Retinal pigment epithelial cell (primary cell): ENCODE measurements at regions not wholly inside any gene's neighbourhood (a gene's known extent, or its start where the extent isn't known, plus 50 kb on each side); places are given as distances from the start of the nearest gene placed in this dataset.
"Not testable (repeated sequence)": the region's sequence is repeated elsewhere in the genome, so short reads cannot be mapped to it uniquely, and the experiment has no call there.

Source experiments
- DNase-seq: peaks from one replicate; pipeline ENCODE4 v3.0.0-alpha.2; 2010; ENCODE audit warnings: low read depth
- H3K4me3 ChIP-seq: 2 replicates; pipeline ENCODE4 v1.5.1; 2011; ENCODE audit warnings: mild to moderate bottlenecking, low read length, control low read depth, moderate library complexity
- TF ChIP-seq, protein P1 (sequence below): conservative IDR thresholded peaks from 2 replicates; pipeline ENCODE4 v1.5.1; 2011; ENCODE audit warnings: low read depth, low read length, control low read depth, inconsistent platforms

DNA sequence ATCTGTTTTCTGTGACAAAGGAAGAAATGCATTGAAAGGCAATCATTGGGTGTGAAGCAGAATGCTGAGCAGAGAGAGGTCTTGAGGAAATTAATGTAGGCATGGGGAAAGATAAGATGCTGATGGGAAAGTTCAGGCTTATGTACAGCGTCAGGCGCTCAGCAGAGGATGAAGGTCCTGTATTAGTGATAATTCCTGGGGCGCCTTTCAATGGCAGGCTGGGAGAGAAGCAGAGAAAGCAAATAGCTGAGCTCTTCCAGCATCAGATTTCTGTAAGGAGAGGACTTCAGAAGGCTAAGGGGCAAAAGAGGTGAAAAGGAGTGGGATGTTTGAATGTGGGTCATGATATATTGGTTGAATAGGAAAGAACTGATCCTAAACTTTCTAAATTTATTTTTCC lies 129.8 kb downstream of the HNMT start:
- H3K4me3 ChIP-seq, result no peak overlapping the region
- TF ChIP-seq, protein P1, sequence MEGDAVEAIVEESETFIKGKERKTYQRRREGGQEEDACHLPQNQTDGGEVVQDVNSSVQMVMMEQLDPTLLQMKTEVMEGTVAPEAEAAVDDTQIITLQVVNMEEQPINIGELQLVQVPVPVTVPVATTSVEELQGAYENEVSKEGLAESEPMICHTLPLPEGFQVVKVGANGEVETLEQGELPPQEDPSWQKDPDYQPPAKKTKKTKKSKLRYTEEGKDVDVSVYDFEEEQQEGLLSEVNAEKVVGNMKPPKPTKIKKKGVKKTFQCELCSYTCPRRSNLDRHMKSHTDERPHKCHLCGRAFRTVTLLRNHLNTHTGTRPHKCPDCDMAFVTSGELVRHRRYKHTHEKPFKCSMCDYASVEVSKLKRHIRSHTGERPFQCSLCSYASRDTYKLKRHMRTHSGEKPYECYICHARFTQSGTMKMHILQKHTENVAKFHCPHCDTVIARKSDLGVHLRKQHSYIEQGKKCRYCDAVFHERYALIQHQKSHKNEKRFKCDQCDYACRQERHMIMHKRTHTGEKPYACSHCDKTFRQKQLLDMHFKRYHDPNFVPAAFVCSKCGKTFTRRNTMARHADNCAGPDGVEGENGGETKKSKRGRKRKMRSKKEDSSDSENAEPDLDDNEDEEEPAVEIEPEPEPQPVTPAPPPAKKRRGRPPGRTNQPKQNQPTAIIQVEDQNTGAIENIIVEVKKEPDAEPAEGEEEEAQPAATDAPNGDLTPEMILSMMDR, result no peak
- no peak for DNase-seq

DNA sequence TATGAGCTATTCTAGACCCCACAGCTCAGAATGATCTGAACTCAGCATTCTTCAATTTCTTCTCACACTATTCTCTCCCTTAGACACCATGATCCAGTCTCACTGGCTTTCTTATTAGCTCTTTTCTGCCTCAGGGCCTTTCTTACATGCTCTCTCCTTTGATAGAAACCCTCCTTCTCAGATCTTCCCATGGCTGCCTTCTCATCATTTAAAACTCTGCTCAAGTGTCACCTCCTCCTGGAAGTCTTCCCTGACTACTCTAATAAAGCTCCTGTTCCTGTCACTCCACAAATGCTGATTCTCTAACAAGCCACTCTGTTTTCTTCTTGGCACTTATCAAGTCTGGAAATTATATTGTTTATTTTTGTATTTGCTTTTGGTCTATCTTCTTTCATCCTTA lies 131.1 kb downstream of the HNMT start:
- no peak overlapping the region for H3K4me3 ChIP-seq
- TF ChIP-seq, protein P1, result no peak
- no peak for DNase-seq

GRCh38 chr2:138099288-138099687 lies 135.0 kb downstream of the HNMT start:
- DNase-seq, H3K4me3 ChIP-seq: not testable (repeated sequence)

DNA sequence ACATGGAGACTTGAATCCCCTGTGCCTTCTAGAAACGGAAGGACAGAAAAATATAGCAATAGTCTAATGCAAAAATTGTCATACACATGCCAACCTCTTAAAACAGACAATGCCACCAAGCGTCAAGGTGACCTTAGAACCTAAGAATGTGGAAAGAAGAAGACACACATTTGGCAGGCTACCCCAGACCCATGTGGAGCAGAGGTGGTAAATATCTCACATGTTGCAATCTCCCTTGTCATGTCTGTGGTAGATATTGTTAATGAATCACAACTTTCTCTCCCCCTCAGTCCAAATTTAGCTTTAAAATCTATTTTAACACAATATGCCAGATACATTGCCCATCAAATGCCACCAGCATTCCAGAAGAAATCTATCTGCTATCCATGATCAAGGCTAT lies 137.4 kb downstream of the HNMT start:
- TF ChIP-seq, protein P1, result no peak
- H3K4me3 ChIP-seq, result no peak overlapping the region
- DNase-seq, result no peak

GRCh38 chr2:138102664-138103063 lies 138.4 kb downstream of the HNMT start:
- TF ChIP-seq, protein P1, result no peak
- DNase-seq, result no peak
- no peak overlapping the region for H3K4me3 ChIP-seq

DNA sequence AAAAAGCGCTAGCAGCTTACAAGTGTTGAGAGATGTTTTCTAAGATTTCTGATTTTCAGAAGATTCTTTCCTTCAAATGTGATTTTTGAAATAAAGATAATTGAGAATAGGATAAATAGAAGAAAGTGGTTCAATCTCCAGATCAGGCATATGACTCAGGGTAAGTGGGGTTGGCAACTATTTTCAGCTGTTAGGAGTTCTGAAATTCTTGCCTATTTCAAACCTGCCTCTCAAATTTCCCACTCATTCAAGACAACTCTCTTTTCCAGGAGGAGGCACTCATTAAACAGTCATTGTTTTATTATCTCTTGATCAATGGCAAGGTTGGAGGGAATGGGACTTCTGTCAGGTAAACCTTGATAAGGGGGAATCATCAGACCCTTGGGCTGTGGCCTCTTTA lies 138.9 kb downstream of the HNMT start:
- no peak overlapping the region for H3K4me3 ChIP-seq
- DNase-seq, result no peak
- TF ChIP-seq, protein P1, result no peak

- no peak for DNase-seq
- no peak overlapping the region for H3K4me3 ChIP-seq
- TF ChIP-seq, protein P1, result no peak
Measured at GRCh38 chr2:138104071-138104470, 139.8 kb downstream of the HNMT start.

DNA sequence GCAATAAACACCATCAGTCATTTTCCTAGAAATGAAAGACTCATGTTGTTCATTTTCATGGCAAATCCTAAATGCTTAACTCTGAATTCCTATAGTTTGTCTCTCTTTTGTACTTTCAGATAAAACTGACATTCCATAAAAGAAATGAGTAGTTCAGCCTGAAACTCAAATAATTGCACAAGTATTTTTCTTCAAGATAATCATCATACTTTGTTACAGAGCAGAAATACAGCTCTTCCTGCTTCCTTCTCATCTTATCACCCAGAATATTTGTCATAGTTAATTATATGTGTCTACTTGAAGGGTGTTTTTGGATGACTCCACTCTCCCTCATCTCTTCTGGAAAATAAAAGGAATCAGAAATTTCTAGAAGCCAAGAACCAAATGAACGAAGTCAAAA lies 141.1 kb downstream of the HNMT start:
- TF ChIP-seq, protein P1, result no peak
- DNase-seq, result no peak
- no peak overlapping the region for H3K4me3 ChIP-seq
